Hepatocyte (in vitro differentiated cells): ENCODE measurements at regions not wholly inside any gene's neighbourhood (a gene's known extent, or its start where the extent isn't known, plus 50 kb on each side); places are given as distances from the start of the nearest gene placed in this dataset.

Experiments used
- CTCF ChIP-seq: fragments of 200-600 bp; sonication (generic); IDR thresholded peaks from 2 replicates; pipeline ENCODE4 v1.5.1; 2016; ENCODE audit warnings: antibody characterized with exemption, mild to moderate bottlenecking; ENCODE audit not compliant: poor library complexity
- EZH2 ChIP-seq: fragments of 200-600 bp; sonication (generic); IDR thresholded peaks from 2 replicates; pipeline ENCODE4 v1.6.1; 2016; ENCODE audit warnings: antibody characterized with exemption, mild to moderate bottlenecking, borderline replicate concordance

- TF ChIP-seq CTCF = no peak
- TF ChIP-seq EZH2 = no peak
Measured at GRCh38 chr3:194999491-194999890, 271.5 kb downstream of the XXYLT1 start.
